HEK293 (cell line): ENCODE measurements at regions not wholly inside any gene's neighbourhood (a gene's known extent, or its start where the extent isn't known, plus 50 kb on each side); places are given as distances from the start of the nearest gene placed in this dataset.

ENCODE experiments used
- CTCF ChIA-PET: fragments of 350-600 bp; formaldehyde crosslinking; extraction: SDS; loops from one replicate; lab custom pipeline; 2021; ENCODE audit warnings: antibody characterized with exemption; lab: Yijun Ruan, JAX
- POLR2A ChIA-PET: fragments of 300-600 bp; formaldehyde crosslinking; extraction: SDS; loops from one replicate; lab custom pipeline; 2020; ENCODE audit warnings: antibody characterized with exemption, inconsistent platforms; lab: Yijun Ruan, JAX
- H3K27ac ChIP-seq: fragments of 200-500 bp; sonication (Bioruptor generic); 2 replicates; pipeline ENCODE4 v1.5.1; 2014; ENCODE audit warnings: low read depth, low read length, control low read depth, inconsistent platforms; ENCODE audit errors: extremely low read depth
- H3K36me3 ChIP-seq, 2 experiments: fragments of 200-500 bp in 1 of 2; sonication (Bioruptor generic) in 1 of 2; 1 replicate in 1 of 2; 2 replicates in 1 of 2; pipeline ENCODE4 v1.5.1; 2014 to 2017; ENCODE audit warnings: inconsistent platforms in 2 of 2, low read length in 2 of 2; ENCODE audit not compliant: control insufficient read depth in 2 of 2, insufficient read depth in 1 of 2
- H3K4me1 ChIP-seq: fragments of 200-500 bp; sonication (Bioruptor generic); 2 replicates; pipeline ENCODE4 v1.5.1; 2014; ENCODE audit warnings: mild to moderate bottlenecking, low read length, inconsistent platforms; ENCODE audit not compliant: control insufficient read depth, insufficient read depth
- H3K4me3 ChIP-seq: 2 replicates; pipeline ENCODE4 v1.5.1; 2011; ENCODE audit warnings: low read depth, mild to moderate bottlenecking, control low read depth, low read length, moderate library complexity
- H3K9me3 ChIP-seq: fragments of 200-500 bp; sonication (Bioruptor generic); 2 replicates; pipeline ENCODE4 v1.5.1; 2014; ENCODE audit warnings: low read depth, low read length, inconsistent platforms; ENCODE audit not compliant: control insufficient read depth, insufficient read depth
- CTCF ChIP-seq: fragments of 450-650 bp; formaldehyde crosslinking; IDR thresholded peaks from 2 replicates; pipeline ENCODE4 v1.5.1; 2016; ENCODE audit warnings: missing biosample characterization, missing genetic modification characterization
- HOXA7 ChIP-seq: sonication (generic); formaldehyde crosslinking; IDR thresholded peaks from 2 replicates; pipeline ENCODE4 v1.8.1; 2022; ENCODE audit warnings: missing genetic modification reagents, borderline replicate concordance
- MYNN ChIP-seq: fragments of 450-650 bp; formaldehyde crosslinking; IDR thresholded peaks from 2 replicates; pipeline ENCODE4 v1.5.1; 2016; ENCODE audit warnings: missing biosample characterization, missing genetic modification characterization, borderline replicate concordance
- PBX3 ChIP-seq: sonication (generic); formaldehyde crosslinking; IDR thresholded peaks from 2 replicates; pipeline ENCODE4 v1.8.1; 2022; ENCODE audit warnings: mild to moderate bottlenecking, moderate library complexity, missing genetic modification reagents
- TRIM28 ChIP-seq: IDR thresholded peaks from 2 replicates; pipeline ENCODE4 v1.6.1; 2011; ENCODE audit warnings: low read length, control low read depth, borderline replicate concordance
- ZBTB7A ChIP-seq: fragments of 450-650 bp; formaldehyde crosslinking; IDR thresholded peaks from 2 replicates; pipeline ENCODE4 v1.5.1; 2016; ENCODE audit warnings: low read depth, missing biosample characterization, missing genetic modification characterization
- ZFP37 ChIP-seq: fragments of 450-650 bp; formaldehyde crosslinking; IDR thresholded peaks from 2 replicates; pipeline ENCODE4 v1.5.1; 2016; ENCODE audit warnings: missing biosample characterization, missing genetic modification characterization
- ZNF133 ChIP-seq: fragments of 450-650 bp; formaldehyde crosslinking; IDR thresholded peaks from 2 replicates; pipeline ENCODE4 v1.5.1; 2016; ENCODE audit warnings: missing biosample characterization, missing genetic modification characterization
- ZNF223 ChIP-seq: fragments of 450-650 bp; formaldehyde crosslinking; IDR thresholded peaks from 2 replicates; pipeline ENCODE4 v1.5.1; 2016; ENCODE audit warnings: missing biosample characterization, missing genetic modification characterization
- ZNF26 ChIP-seq: fragments of 450-650 bp; formaldehyde crosslinking; IDR thresholded peaks from 2 replicates; pipeline ENCODE4 v1.5.1; 2016; ENCODE audit warnings: missing biosample characterization, missing genetic modification characterization
- ZNF280C ChIP-seq: fragments of 450-650 bp; formaldehyde crosslinking; IDR thresholded peaks from 2 replicates; pipeline ENCODE4 v1.5.1; 2016; ENCODE audit warnings: missing biosample characterization, missing genetic modification characterization
- ZNF37A ChIP-seq: fragments of 450-650 bp; IDR thresholded peaks from 2 replicates; pipeline ENCODE4 v1.5.1; 2018; ENCODE audit warnings: missing biosample characterization, missing genetic modification characterization
- ZNF473 ChIP-seq: fragments of 450-650 bp; formaldehyde crosslinking; IDR thresholded peaks from 2 replicates; pipeline ENCODE4 v1.5.1; 2017; ENCODE audit warnings: missing biosample characterization, missing genetic modification characterization
- ZNF510 ChIP-seq: fragments of 450-650 bp; formaldehyde crosslinking; IDR thresholded peaks from 2 replicates; pipeline ENCODE4 v1.5.1; 2018; ENCODE audit warnings: mild to moderate bottlenecking, missing genetic modification characterization, missing biosample characterization; ENCODE audit not compliant: insufficient replicate concordance
- ZNF513 ChIP-seq: fragments of 450-650 bp; IDR thresholded peaks from 2 replicates; pipeline ENCODE4 v1.5.1; 2018; ENCODE audit warnings: missing biosample characterization, missing genetic modification characterization
- ZNF530 ChIP-seq: fragments of 450-650 bp; formaldehyde crosslinking; IDR thresholded peaks from 2 replicates; pipeline ENCODE4 v1.5.1; 2016; ENCODE audit warnings: low read depth, missing biosample characterization, missing genetic modification characterization
- ZNF544 ChIP-seq: fragments of 450-650 bp; formaldehyde crosslinking; IDR thresholded peaks from 2 replicates; pipeline ENCODE4 v1.5.0; 2017; ENCODE audit warnings: missing biosample characterization, missing genetic modification characterization
- ZNF548 ChIP-seq: fragments of 450-650 bp; formaldehyde crosslinking; IDR thresholded peaks from 2 replicates; pipeline ENCODE4 v1.5.1; 2016; ENCODE audit warnings: missing biosample characterization, missing genetic modification characterization
- ZNF571 ChIP-seq: fragments of 450-650 bp; formaldehyde crosslinking; IDR thresholded peaks from 2 replicates; pipeline ENCODE4 v1.5.0; 2017; ENCODE audit warnings: missing biosample characterization, missing genetic modification characterization
- ZNF623 ChIP-seq: fragments of 450-650 bp; formaldehyde crosslinking; IDR thresholded peaks from 2 replicates; pipeline ENCODE4 v1.5.1; 2016; ENCODE audit warnings: missing biosample characterization, missing genetic modification characterization

- H3K36me3 ChIP-seq: no peaks in the 10 kb centered on the region
- H3K4me1 ChIP-seq: no peaks in the 10 kb centered on the region
- POLR2A ChIA-PET: interaction anchor here (0.7 kb wide), 1 partner anchor 52 kb away, joined by 5 read pairs; no protein-coding TSS in a partner anchor
- CTCF ChIA-PET: no interaction called here
- no peak overlapping the region for H3K27ac ChIP-seq
- no peaks in the 10 kb centered on the region for H3K9me3 ChIP-seq
- H3K4me3 ChIP-seq: no peak overlapping the region
- no peak for TF ChIP-seq ZNF510 (tag by site-specific recombination)
- no peak for TF ChIP-seq ZNF548 (tag by site-specific recombination)
- no peak for TF ChIP-seq ZNF544 (tag by site-specific recombination)
- TF ChIP-seq ZNF473 (tag by site-specific recombination): no peak
- no peak for TF ChIP-seq ZNF26 (tag by site-specific recombination)
- TF ChIP-seq ZNF133 (tag by site-specific recombination): no peak
- no peak for TF ChIP-seq ZNF571 (tag by site-specific recombination)
- TF ChIP-seq ZNF37A (tag by site-specific recombination): no peak
- no peak for TF ChIP-seq ZNF623 (tag by site-specific recombination)
- no peak for TF ChIP-seq HOXA7 (CRISPR knock-in tag)
- TF ChIP-seq ZNF513 (tag by site-specific recombination): no peak
- no peak for TF ChIP-seq ZNF223 (tag by site-specific recombination)
- no peak for TF ChIP-seq ZNF530 (tag by site-specific recombination)
- no peak for TF ChIP-seq PBX3 (CRISPR knock-in tag)
- TF ChIP-seq ZNF280C (tag by site-specific recombination): no peak
- TF ChIP-seq ZFP37: no peak
Measured at GRCh38 chr1:213828867-213829266, 158.9 kb upstream of the PROX1 start.

- no peak for TF ChIP-seq ZBTB7A (tag by site-specific recombination)
- TF ChIP-seq CTCF (tag by site-specific recombination): no peak
- no peak for TF ChIP-seq TRIM28
- no peak for TF ChIP-seq MYNN (tag by site-specific recombination)
- Histone ChIP-seq H3K27ac (no peak overlapping the region), H3K4me1 (no peaks in the 10 kb centered on the region), H3K36me3 (no peaks in the 10 kb centered on the region), H3K4me3 (no peak overlapping the region), H3K9me3 (no peaks in the 10 kb centered on the region)
- POLR2A ChIA-PET: interaction anchor here (0.7 kb wide), 1 partner anchor 51 kb away, joined by 5 read pairs; no protein-coding TSS in a partner anchor
- CTCF ChIA-PET: no interaction called here
Measured at GRCh38 chr1:213829780-213830179, 158.0 kb upstream of the PROX1 start.
